BJ (cell line): ENCODE measurements at regions not wholly inside any gene's neighbourhood (a gene's known extent, or its start where the extent isn't known, plus 50 kb on each side); places are given as distances from the start of the nearest gene placed in this dataset.

Source experiments
- CTCF ChIA-PET: fragments of 350-600 bp; formaldehyde crosslinking; extraction: SDS; loops from one replicate; lab custom pipeline; 2021; ENCODE audit warnings: antibody characterized with exemption, inconsistent platforms; lab: Yijun Ruan, JAX
- POLR2A ChIA-PET: fragments of 300-600 bp; sonication (Branson Sonifier 250); formaldehyde crosslinking; extraction: SDS; loops from one replicate; lab custom pipeline; 2021; ENCODE audit warnings: antibody characterized with exemption; lab: Charles Lee
- DNase-seq: peaks from one replicate; pipeline ENCODE4 v3.0.0-alpha.2; 2011; ENCODE audit warnings: low read depth
- H3K27me3 ChIP-seq: 2 replicates; pipeline ENCODE4 v1.6.0; 2011; ENCODE audit warnings: low read length; ENCODE audit not compliant: control insufficient read depth, insufficient read depth
- H3K36me3 ChIP-seq: 2 replicates; pipeline ENCODE4 v1.5.1; 2011; ENCODE audit warnings: low read length; ENCODE audit not compliant: control insufficient read depth, insufficient read depth
- H3K4me3 ChIP-seq: 2 replicates; pipeline ENCODE4 v1.5.1; 2011; ENCODE audit warnings: low read depth, mild to moderate bottlenecking, control low read depth, low read length
- CTCF ChIP-seq: IDR thresholded peaks from 2 replicates; pipeline ENCODE4 v1.5.1; 2011; ENCODE audit warnings: low read depth, mild to moderate bottlenecking, control low read depth, inconsistent platforms, low read length, moderate library complexity; ENCODE audit not compliant: insufficient read depth

DNA sequence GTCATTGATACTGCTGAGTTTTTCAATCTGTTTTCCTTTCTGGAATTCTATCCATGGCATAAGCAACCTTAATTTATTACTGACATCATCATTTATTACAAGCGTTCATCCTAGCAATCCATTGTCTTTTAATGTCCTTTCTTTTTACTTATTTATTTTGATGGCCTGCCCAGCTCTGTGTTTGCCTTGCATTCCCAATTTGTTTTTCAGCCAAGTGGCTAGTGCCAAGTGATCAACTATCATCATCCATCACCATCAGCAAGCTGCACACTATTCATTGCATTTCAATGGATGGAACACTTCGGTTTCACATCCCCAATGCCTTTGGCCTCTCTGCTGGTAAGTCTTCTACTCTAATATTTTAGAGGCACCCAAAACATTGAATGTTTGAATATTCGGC lies 831.7 kb upstream of the EPHA5 start:
- no peak overlapping the region for H3K4me3 ChIP-seq
- CTCF ChIA-PET: no interaction called here
- no peak for DNase-seq
- no peak for TF ChIP-seq CTCF
- POLR2A ChIA-PET: no interaction called here
- H3K36me3 ChIP-seq: no peaks in the 10 kb centered on the region
- H3K27me3 ChIP-seq: no peaks in the 10 kb centered on the region

- H3K27me3 ChIP-seq: no peaks in the 10 kb centered on the region
- ChIA-PET POLR2A (no interaction called here), CTCF (no interaction called here)
- TF ChIP-seq CTCF: no peak
- no peaks in the 10 kb centered on the region for H3K36me3 ChIP-seq
- no peak overlapping the region for H3K4me3 ChIP-seq
- no peak for DNase-seq
Measured at GRCh38 chr4:66490729-66491128, 820.4 kb upstream of the EPHA5 start.

GRCh38 chr4:66489783-66490452 lies 819.6 kb upstream of the EPHA5 start:
- ChIA-PET CTCF (no interaction called here), POLR2A (no interaction called here)
- Histone ChIP-seq H3K4me3 (no peak overlapping the region), H3K27me3 (no peaks in the 10 kb centered on the region), H3K36me3 (no peaks in the 10 kb centered on the region)
- peak; percentile 35 for DNase-seq
- TF ChIP-seq CTCF: no peak

GRCh38 chr4:66489370-66489769 lies 819.1 kb upstream of the EPHA5 start:
- H3K36me3 ChIP-seq: no peaks in the 10 kb centered on the region
- no peak overlapping the region for H3K4me3 ChIP-seq
- no peak for DNase-seq
- POLR2A ChIA-PET: no interaction called here
- CTCF ChIA-PET: no interaction called here
- TF ChIP-seq CTCF: no peak
- H3K27me3 ChIP-seq: no peaks in the 10 kb centered on the region

DNA sequence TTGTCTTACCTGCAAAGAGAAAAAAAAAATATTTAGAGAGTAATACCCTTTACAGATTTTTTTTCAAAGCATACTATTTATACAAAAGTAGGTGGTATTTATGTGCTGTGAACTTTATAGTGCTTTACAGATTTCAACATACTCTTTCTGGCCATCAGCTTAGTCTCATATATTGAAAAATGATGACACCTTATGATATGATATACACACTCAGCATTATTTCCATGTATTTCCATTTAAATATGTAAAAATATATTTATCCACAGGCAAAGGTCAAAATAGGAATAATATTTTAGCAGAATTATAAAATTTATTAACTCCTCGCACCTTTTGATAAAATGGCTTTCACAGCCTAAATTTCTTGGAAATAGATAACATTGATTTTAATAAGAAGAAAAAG lies 815.8 kb upstream of the EPHA5 start:
- no peaks in the 10 kb centered on the region for H3K36me3 ChIP-seq
- TF ChIP-seq CTCF: no peak
- no peak for DNase-seq
- POLR2A ChIA-PET: no interaction called here
- H3K4me3 ChIP-seq: no peak overlapping the region
- H3K27me3 ChIP-seq: no peaks in the 10 kb centered on the region
- CTCF ChIA-PET: no interaction called here
